OCI-LY1 (cell line): ENCODE measurements at regions not wholly inside any gene's neighbourhood (a gene's known extent, or its start where the extent isn't known, plus 50 kb on each side); places are given as distances from the start of the nearest gene placed in this dataset.

Experiments
- CTCF ChIP-seq: fragments of 200-600 bp; sonication (generic), shearing (Covaris generic); IDR thresholded peaks from 2 replicates; pipeline ENCODE4 v1.5.1; 2017; ENCODE audit warnings: mild to moderate bottlenecking, antibody characterized with exemption, low read length, moderate library complexity, mixed read lengths
- EZH2 ChIP-seq: fragments of 200-600 bp; sonication (generic), shearing (Covaris generic); IDR thresholded peaks from 2 replicates; pipeline ENCODE4 v1.8.0; 2017; ENCODE audit warnings: borderline replicate concordance, mixed run types, mild to moderate bottlenecking, antibody characterized with exemption, low read length, moderate library complexity, mixed read lengths

- TF ChIP-seq EZH2 (no peak), CTCF (no peak)
Measured at GRCh38 chr14:98758440-98758839, 513.6 kb downstream of the BCL11B start.
